ENCODE measurements at regions not wholly inside any gene's neighbourhood (a gene's known extent, or its start where the extent isn't known, plus 50 kb on each side); places are given as distances from the start of the nearest gene placed in this dataset.

- Histone ChIP-seq H3K4me3 (no peak overlapping the region), H3K9me3 (no peaks in the 10 kb centered on the region), H3K4me1 (no peaks in the 10 kb centered on the region), H3K27ac (no peak overlapping the region), H3K27me3 (no peaks in the 10 kb centered on the region), H3K36me3 (no peaks in the 10 kb centered on the region)
- intact Hi-C loops (cut with DNase I): no loop called here
- ATAC-seq (no peak), DNase-seq (no peak)
- TF ChIP-seq CTCF (IDR thresholded peaks at IDR 0.05) (no peak), POLR2A (IDR thresholded peaks at IDR 0.05) (no peak)
- 60% methylated on average over 3 of the region's 3 CpGs for WGBS (ENCODE audit: insufficient coverage, low coverage, low lambda C conversion rate, missing lambda C conversion rate)
Observed at GRCh38 chr3:177745607-177746005, 548.3 kb upstream of the TBL1XR1 start.

- WGBS (ENCODE audit: insufficient coverage, low coverage, low lambda C conversion rate, missing lambda C conversion rate): 87% methylated on average over 3 of the region's 3 CpGs
- ATAC-seq (no peak), DNase-seq (no peak)
- H3K4me3 ChIP-seq: no peak overlapping the region
- no peak overlapping the region for H3K27ac ChIP-seq
- no peaks in the 10 kb centered on the region for H3K27me3 ChIP-seq
- H3K36me3 ChIP-seq: no peaks in the 10 kb centered on the region
- intact Hi-C loops (cut with DNase I): no loop called here
- TF ChIP-seq CTCF (IDR thresholded peaks at IDR 0.05): no peak
- no peak for TF ChIP-seq POLR2A (IDR thresholded peaks at IDR 0.05)
- no peaks in the 10 kb centered on the region for H3K4me1 ChIP-seq
- no peaks in the 10 kb centered on the region for H3K9me3 ChIP-seq
Observed at GRCh38 chr3:177746337-177746933, 549.2 kb upstream of the TBL1XR1 start.

GRCh38 chr3:177749836-177750235 is 552.6 kb upstream of the TBL1XR1 start:
- Histone ChIP-seq H3K4me1 (no peaks in the 10 kb centered on the region), H3K9me3 (no peaks in the 10 kb centered on the region), H3K27me3 (no peaks in the 10 kb centered on the region), H3K36me3 (no peaks in the 10 kb centered on the region), H3K27ac (no peak overlapping the region), H3K4me3 (no peak overlapping the region)
- no peak for ATAC-seq
- intact Hi-C loops (cut with DNase I): no loop called here
- 91% methylated on average over 1 of the region's 1 CpG for WGBS (ENCODE audit: insufficient coverage, low coverage, low lambda C conversion rate, missing lambda C conversion rate)
- no peak for DNase-seq
- TF ChIP-seq CTCF (IDR thresholded peaks at IDR 0.05) (no peak), POLR2A (IDR thresholded peaks at IDR 0.05) (no peak)

- no peaks in the 10 kb centered on the region for H3K9me3 ChIP-seq
- no peak for ATAC-seq
- no peak for DNase-seq
- H3K4me3 ChIP-seq: no peak overlapping the region
- H3K27me3 ChIP-seq: no peaks in the 10 kb centered on the region
- no peak overlapping the region for H3K27ac ChIP-seq
- TF ChIP-seq CTCF (IDR thresholded peaks at IDR 0.05): no peak
- TF ChIP-seq POLR2A (IDR thresholded peaks at IDR 0.05): no peak
- intact Hi-C loops (cut with DNase I): no loop called here
- H3K4me1 ChIP-seq: no peaks in the 10 kb centered on the region
- WGBS (ENCODE audit: insufficient coverage, low coverage, low lambda C conversion rate, missing lambda C conversion rate): 100% methylated on average over 1 of the region's 1 CpG
- no peaks in the 10 kb centered on the region for H3K36me3 ChIP-seq
Observed at GRCh38 chr3:177750436-177750835, 553.2 kb upstream of the TBL1XR1 start.

GRCh38 chr3:177751770-177752169 is 554.5 kb upstream of the TBL1XR1 start:
- Histone ChIP-seq H3K4me3 (no peak overlapping the region), H3K27me3 (no peaks in the 10 kb centered on the region), H3K9me3 (no peaks in the 10 kb centered on the region), H3K36me3 (no peaks in the 10 kb centered on the region), H3K4me1 (no peaks in the 10 kb centered on the region), H3K27ac (no peak overlapping the region)
- no peak for TF ChIP-seq POLR2A (IDR thresholded peaks at IDR 0.05)
- TF ChIP-seq CTCF (IDR thresholded peaks at IDR 0.05): no peak
- peak; percentile 73 to 91 (median 78) for ATAC-seq
- WGBS (ENCODE audit: insufficient coverage, low coverage, low lambda C conversion rate, missing lambda C conversion rate): 31% methylated on average over 4 of the region's 4 CpGs
- DNase-seq: peak; percentile 60 to 71 (median 61)
- intact Hi-C loops (cut with DNase I): no loop called here
